Stomach (tissue), 8 donors: ENCODE measurements at regions not wholly inside any gene's neighbourhood (a gene's known extent, or its start where the extent isn't known, plus 50 kb on each side); places are given as distances from the start of the nearest gene placed in this dataset.

Source experiments
- DNase-seq, 2 donors: peaks; one replicate each; pipeline versions ENCODE4 v3.0.0 to v3.0.0-alpha.2; 2013 to 2019
- H3K27ac ChIP-seq, 5 donors: fragments of 200-600 bp in 4 of 5; sonication (generic) in 4 of 5; one replicate each; pipeline ENCODE4 v1.5.1; 2013 to 2019; ENCODE audit warnings: mild to moderate bottlenecking in 1 of 5, moderate library complexity in 1 of 5
- H3K27me3 ChIP-seq, 3 donors: fragments of 200-600 bp; sonication (generic); one replicate each; pipeline ENCODE4 v1.5.1; 2017 to 2019; ENCODE audit warnings: mixed run types in 1 of 3
- H3K36me3 ChIP-seq, 4 donors: fragments of 200-600 bp; sonication (generic); 1 replicate in 3 of 4; 2 replicates in 1 of 4; pipeline ENCODE4 v1.5.1; 2016 to 2019
- H3K4me1 ChIP-seq, 4 donors: fragments of 200-600 bp; sonication (generic); one replicate each; pipeline ENCODE4 v1.5.1; 2016 to 2019
- H3K4me3 ChIP-seq, 4 donors: fragments of 200-600 bp; sonication (generic) in 3 of 4; one replicate each; pipeline ENCODE4 v1.5.1; 2016 to 2019; ENCODE audit warnings: mild to moderate bottlenecking in 1 of 4
- H3K9me3 ChIP-seq, 4 donors: fragments of 200-600 bp; sonication (generic); one replicate each; pipeline ENCODE4 v1.5.1; 2016 to 2019
- CTCF ChIP-seq, 7 experiments: fragments of 450-650 bp in 4 of 7; fragments of 200-600 bp in 3 of 7; sonication (generic) in 3 of 7; IDR thresholded peaks; one replicate each; pipeline ENCODE4 v1.5.1; 2016 to 2019; ENCODE audit warnings: antibody characterized with exemption in 7 of 7, control low read depth in 2 of 7, mild to moderate bottlenecking in 1 of 7
- EP300 ChIP-seq: sonication (generic); formaldehyde crosslinking; IDR thresholded peaks from one replicate; pipeline ENCODE4 v1.6.1; 2017; ENCODE audit warnings: antibody characterized with exemption
- POLR2A ChIP-seq, 4 donors: fragments of 450-650 bp; IDR thresholded peaks; one replicate each; pipeline ENCODE4 v1.6.1; 2016; ENCODE audit warnings: antibody characterized with exemption in 4 of 4, control low read depth in 2 of 4, mild to moderate bottlenecking in 1 of 4, moderate library complexity in 1 of 4
- POLR2AphosphoS5 ChIP-seq, 3 donors: sonication (generic); formaldehyde crosslinking; IDR thresholded peaks; one replicate each; pipeline ENCODE4 v1.6.1; 2016; ENCODE audit warnings: antibody characterized with exemption in 3 of 3
- WGBS, 5 donors: extraction: QIAGEN DNeasy Blood & Tissue Kit in 3 of 5; methylation state at CpG; one replicate each; pipeline versions ENCODE4 v1.1.5 to v1.1.7; 2013 to 2018; 5-methylcytosine and 5-hydroxymethylcytosine counted together
- intact Hi-C: fragments of 100-400 bp; cut with DNase I; formaldehyde crosslinking; loops from one replicate; pipeline ENCODE4 v1.15.1; 2023; ENCODE audit warnings: low total_unique reads
- donor health status: healthy with polysubstance abuse.
- donor health status: Bipolar disorder and iron deficiency.
- donor health status: healthy.

- no peak for DNase-seq
- Histone ChIP-seq H3K27ac (no peak overlapping the region), H3K4me3 (no peak overlapping the region), H3K4me1 (peaks cover 0 to 6% (median 0%) of the 10 kb centered on the region in 4 donors), H3K9me3 (peaks cover 6 to 25% (median 20%) of the 10 kb centered on the region in 4 donors), H3K27me3 (no peaks in the 10 kb centered on the region), H3K36me3 (peaks cover 0 to 23% (median 12%) of the 10 kb centered on the region in 4 donors)
- WGBS, 5 donors = 86 to 96% (median 92%) methylated on average over 5 to 8 of the region's 8 CpGs
- intact Hi-C loops = no loop called here
- TF ChIP-seq EP300 (no peak), CTCF (IDR thresholded peaks at IDR 0.05) (no peak), POLR2A (IDR thresholded peaks at IDR 0.05) (no peak)
Measured at GRCh38 chr11:70493891-70494290, 95.6 kb downstream of the CTTN start.

GRCh38 chr11:70494559-70495350, 96.4 kb downstream of the CTTN start:
- Histone ChIP-seq H3K27ac (no peak overlapping the region), H3K4me1 (peaks cover 0 to 6% (median 0%) of the 10 kb centered on the region in 4 donors), H3K36me3 (peaks cover 0 to 23% (median 12%) of the 10 kb centered on the region in 4 donors), H3K4me3 (no peak overlapping the region), H3K9me3 (peaks cover 6 to 25% (median 20%) of the 10 kb centered on the region in 4 donors), H3K27me3 (no peaks in the 10 kb centered on the region)
- TF ChIP-seq EP300 = no peak
- no peak for TF ChIP-seq CTCF (IDR thresholded peaks at IDR 0.05)
- 84 to 91% (median 87%) methylated on average over 9 to 15 of the region's 15 CpGs for WGBS, 5 donors
- no peak for DNase-seq
- intact Hi-C loops = no loop called here

GRCh38 chr11:70495351-70496310, 97.3 kb downstream of the CTTN start:
- peaks cover 0 to 17% (median 14%) of the 10 kb centered on the region in 4 donors for H3K36me3 ChIP-seq
- no peak overlapping the region for H3K4me3 ChIP-seq
- intact Hi-C loops = no loop called here
- WGBS, 5 donors = 87 to 94% (median 88%) methylated on average over 20 to 22 of the region's 22 CpGs
- TF ChIP-seq CTCF (IDR thresholded peaks at IDR 0.05) = no peak
- no peak for TF ChIP-seq POLR2A (IDR thresholded peaks at IDR 0.05)
- no peak for TF ChIP-seq EP300
- no peak for TF ChIP-seq POLR2AphosphoS5 (IDR thresholded peaks at IDR 0.05)
- H3K27me3 ChIP-seq = no peaks in the 10 kb centered on the region
- DNase-seq = no peak
- no peak overlapping the region for H3K27ac ChIP-seq
- H3K9me3 ChIP-seq = peaks cover 4 to 18% (median 15%) of the 10 kb centered on the region in 4 donors
- H3K4me1 ChIP-seq = peaks cover 0 to 6% (median 0%) of the 10 kb centered on the region in 4 donors
